H1 (cell line): ENCODE measurements at regions not wholly inside any gene's neighbourhood (a gene's known extent, or its start where the extent isn't known, plus 50 kb on each side); places are given as distances from the start of the nearest gene placed in this dataset.
A peak's percentile ranks its signal among the peaks of the same experiment; 100 is the strongest.

Source experiments
- CTCF ChIA-PET: fragments of 300-600 bp; sonication (Branson Sonifier 250); formaldehyde crosslinking; loops from one replicate; lab custom pipeline; 2021; ENCODE audit not compliant: partially characterized antibody; lab: Charles Lee
- POLR2A ChIA-PET: fragments of 300-600 bp; sonication (Branson Sonifier 250); formaldehyde crosslinking; loops from one replicate; lab custom pipeline; 2021; ENCODE audit warnings: inconsistent platforms; ENCODE audit not compliant: partially characterized antibody; lab: Charles Lee
- DNase-seq, 2 experiments: peaks; one replicate each; pipeline versions ENCODE4 v3.0.0 to v3.0.0-alpha.2; 2010 to 2022; ENCODE audit warnings: low spot score in 2 of 2, low read depth in 1 of 2, mixed read lengths in 1 of 2
- FAIRE-seq: peaks from 2 replicates; lab custom pipeline; 2011; peaks lifted over from hg19 to GRCh38; lab: Jason Lieb, UNC
- H2AFZ ChIP-seq: 2 replicates; pipeline ENCODE4 v1.8.1; 2012; ENCODE audit warnings: low read length, inconsistent platforms
- H2AK5ac ChIP-seq: 2 replicates; pipeline ENCODE4 v1.6.1; 2013; ENCODE audit warnings: low read depth, low read length
- H2BK120ac ChIP-seq: replicated peaks from 2 replicates; pipeline ENCODE3; 2013; ENCODE audit warnings: low read depth, low read length, inconsistent platforms
- H2BK12ac ChIP-seq: 2 replicates; pipeline ENCODE4 v1.6.1; 2013; ENCODE audit warnings: low read depth, low read length
- H2BK15ac ChIP-seq: 2 replicates; pipeline ENCODE4 v1.6.1; 2013; ENCODE audit warnings: low read length
- H2BK20ac ChIP-seq: 2 replicates; pipeline ENCODE4 v1.6.1; 2013; ENCODE audit warnings: low read length
- H2BK5ac ChIP-seq: 2 replicates; pipeline ENCODE4 v1.6.1; 2013; ENCODE audit warnings: low read depth, low read length
- H3K14ac ChIP-seq: 2 replicates; pipeline ENCODE4 v1.6.1; 2013; ENCODE audit warnings: inconsistent platforms; ENCODE audit not compliant: insufficient read length
- H3K18ac ChIP-seq: 2 replicates; pipeline ENCODE4 v1.6.1; 2013; ENCODE audit warnings: low read length; ENCODE audit errors: extremely low read depth
- H3K23ac ChIP-seq: 2 replicates; pipeline ENCODE4 v1.6.1; 2013; ENCODE audit warnings: inconsistent platforms; ENCODE audit not compliant: insufficient read length
- H3K23me2 ChIP-seq: 2 replicates; pipeline ENCODE4 v1.6.1; 2013; ENCODE audit warnings: low read depth, low read length
- H3K27ac ChIP-seq: 2 replicates; pipeline ENCODE4 v1.6.1; 2011; ENCODE audit warnings: low read depth, low read length, inconsistent platforms
- H3K27me3 ChIP-seq, 4 experiments: replicated peaks in 1 of 4; 1 replicate in 1 of 4; 2 replicates in 3 of 4; pipeline versions ENCODE4 v1.6.1 to v1.8.1; 2011 to 2013; ENCODE audit warnings: low read length in 3 of 4, mild to moderate bottlenecking in 3 of 4, inconsistent platforms in 2 of 4, mixed read lengths in 2 of 4, moderate library complexity in 1 of 4; ENCODE audit not compliant: control insufficient read depth in 3 of 4, insufficient read depth in 3 of 4; ENCODE audit errors: extremely low read depth in 1 of 4
- H3K36me3 ChIP-seq, 4 experiments: 2 replicates each; pipeline versions ENCODE4 v1.6.1 to v1.8.1; 2011 to 2013; ENCODE audit warnings: mild to moderate bottlenecking in 4 of 4, low read length in 3 of 4, moderate library complexity in 2 of 4, control low read depth in 1 of 4, inconsistent platforms in 1 of 4; ENCODE audit not compliant: insufficient read depth in 4 of 4, control insufficient read depth in 2 of 4
- H3K4ac ChIP-seq: replicated peaks from 2 replicates; pipeline ENCODE3; 2013; ENCODE audit warnings: low read length, low read depth, mixed read lengths, inconsistent platforms; ENCODE audit not compliant: insufficient read length
- H3K4me1 ChIP-seq, 4 experiments: replicated peaks in 1 of 4; 1 replicate in 1 of 4; 2 replicates in 3 of 4; pipeline versions ENCODE4 v1.6.1 to v1.8.1; 2011 to 2013; ENCODE audit warnings: low read length in 3 of 4, inconsistent platforms in 2 of 4, mixed read lengths in 1 of 4; ENCODE audit not compliant: insufficient read depth in 4 of 4, control insufficient read depth in 3 of 4
- H3K4me2 ChIP-seq, 2 experiments: 2 replicates each; pipeline versions ENCODE4 v1.6.1 to v1.8.1; 2011 to 2013; ENCODE audit warnings: low read depth in 2 of 2, low read length in 2 of 2, control low read depth in 1 of 2, inconsistent platforms in 1 of 2, mild to moderate bottlenecking in 1 of 2; ENCODE audit not compliant: insufficient read depth in 1 of 2
- H3K4me3 ChIP-seq, 4 experiments: fragments of 200-600, 300-600 bp in 1 of 4; sonication (generic), shearing (Covaris generic), sonication (Bioruptor Twin) in 1 of 4; 2 replicates each; pipeline versions ENCODE4 v1.5.1 to v1.8.1; 2011 to 2016; ENCODE audit warnings: low read length in 4 of 4, low read depth in 3 of 4, control low read depth in 2 of 4, inconsistent platforms in 2 of 4, mild to moderate bottlenecking in 2 of 4, mixed read lengths in 1 of 4, moderate library complexity in 1 of 4; ENCODE audit not compliant: insufficient read depth in 2 of 4; ENCODE audit errors: extremely low read depth in 1 of 4
- H3K56ac ChIP-seq: replicated peaks from 2 replicates; pipeline ENCODE3; 2013; ENCODE audit warnings: low read depth, mild to moderate bottlenecking, mixed read lengths, low read length, inconsistent platforms; ENCODE audit not compliant: insufficient read length
- H3K79me1 ChIP-seq: 2 replicates; pipeline ENCODE4 v1.6.1; 2013; ENCODE audit warnings: low read depth, low read length, control low read depth
- H3K79me2 ChIP-seq, 2 experiments: 2 replicates each; pipeline versions ENCODE4 v1.6.1 to v1.8.1; 2012 to 2013; ENCODE audit warnings: low read length in 2 of 2, mild to moderate bottlenecking in 2 of 2, inconsistent platforms in 1 of 2; ENCODE audit not compliant: insufficient read depth in 2 of 2, control insufficient read depth in 1 of 2
- H3K9ac ChIP-seq, 4 experiments: replicated peaks in 1 of 4; 1 replicate in 1 of 4; 2 replicates in 3 of 4; pipeline versions ENCODE4 v1.6.1 to v1.8.1; 2011 to 2013; ENCODE audit warnings: low read depth in 3 of 4, low read length in 3 of 4, control low read depth in 2 of 4, mild to moderate bottlenecking in 2 of 4, moderate library complexity in 2 of 4, inconsistent platforms in 1 of 4; ENCODE audit errors: extremely low read depth in 1 of 4
- H3K9me3 ChIP-seq, 2 experiments: 2 replicates each; pipeline versions ENCODE4 v1.6.1 to v1.8.1; 2012 to 2013; ENCODE audit warnings: mild to moderate bottlenecking in 2 of 2, moderate library complexity in 2 of 2, control low read depth in 1 of 2, inconsistent platforms in 1 of 2, low read depth in 1 of 2, low read length in 1 of 2, mixed read lengths in 1 of 2; ENCODE audit not compliant: insufficient read depth in 2 of 2
- H4K20me1 ChIP-seq, 2 experiments: replicated peaks in 1 of 2; 2 replicates each; pipeline versions ENCODE3 to v1.8.1; 2011 to 2013; ENCODE audit warnings: inconsistent platforms in 2 of 2, low read length in 2 of 2, mild to moderate bottlenecking in 1 of 2; ENCODE audit not compliant: insufficient read depth in 2 of 2, control insufficient read depth in 1 of 2
- H4K5ac ChIP-seq: 2 replicates; pipeline ENCODE4 v1.6.1; 2013; ENCODE audit warnings: low read length, low read depth, mixed read lengths, inconsistent platforms; ENCODE audit not compliant: insufficient read length
- H4K8ac ChIP-seq: 2 replicates; pipeline ENCODE4 v1.8.0; 2013; ENCODE audit warnings: mild to moderate bottlenecking, moderate library complexity, low read length, inconsistent platforms; ENCODE audit not compliant: insufficient read depth; ENCODE audit errors: extremely low read depth
- H4K91ac ChIP-seq: replicated peaks from 2 replicates; pipeline ENCODE3; 2013; ENCODE audit warnings: low read length, mixed read lengths, inconsistent platforms; ENCODE audit not compliant: insufficient read length
- BCL11A ChIP-seq, 2 experiments: IDR thresholded peaks; one replicate each; pipeline ENCODE4 v1.6.1; 2011; ENCODE audit warnings: low read depth in 2 of 2, low read length in 2 of 2, mild to moderate bottlenecking in 2 of 2
- CEBPB ChIP-seq: IDR thresholded peaks from 2 replicates; pipeline ENCODE4 v1.6.1; 2012; ENCODE audit warnings: low read depth, low read length
- CTCF ChIP-seq, 3 experiments: IDR thresholded peaks; 1 replicate in 2 of 3; 2 replicates in 1 of 3; pipeline versions ENCODE4 v1.5.1 to v1.6.1; 2011; ENCODE audit warnings: low read length in 3 of 3, mild to moderate bottlenecking in 3 of 3, inconsistent platforms in 2 of 3, low read depth in 1 of 3, moderate library complexity in 1 of 3; ENCODE audit not compliant: insufficient read depth in 1 of 3; ENCODE audit errors: control extremely low read depth in 1 of 3
- EP300 ChIP-seq, 2 experiments: IDR thresholded peaks; 1 replicate in 1 of 2; 2 replicates in 1 of 2; pipeline ENCODE4 v1.6.1; 2011 to 2012; ENCODE audit warnings: low read depth in 2 of 2, low read length in 2 of 2, mild to moderate bottlenecking in 2 of 2, borderline replicate concordance in 1 of 2, inconsistent platforms in 1 of 2, moderate library complexity in 1 of 2
- JUN ChIP-seq: IDR thresholded peaks from 2 replicates; pipeline ENCODE4 v1.6.1; 2011; ENCODE audit warnings: low read depth, mild to moderate bottlenecking, improper control_type of control experiment, low read length
- JUND ChIP-seq: IDR thresholded peaks from 2 replicates; pipeline ENCODE4 v1.6.1; 2011; ENCODE audit warnings: mild to moderate bottlenecking, improper control_type of control experiment, low read length
- PHF8 ChIP-seq: fragments of 200-600 bp; sonication (generic); conservative IDR thresholded peaks from 2 replicates; pipeline ENCODE4 v1.7.1; 2012; ENCODE audit warnings: low read depth, mild to moderate bottlenecking, inconsistent platforms, low read length, moderate library complexity
- POLR2A ChIP-seq, 2 experiments: IDR thresholded peaks; 1 replicate in 1 of 2; 2 replicates in 1 of 2; pipeline ENCODE4 v1.6.1; 2011; ENCODE audit warnings: low read depth in 2 of 2, low read length in 2 of 2, mild to moderate bottlenecking in 2 of 2; ENCODE audit errors: control extremely low read depth in 1 of 2
- POLR2AphosphoS5 ChIP-seq: IDR thresholded peaks from 2 replicates; pipeline ENCODE4 v1.6.1; 2011; ENCODE audit warnings: low read depth, low read length
- RNF2 ChIP-seq: fragments of 200-900, 300-1000 bp; sonication (generic); IDR thresholded peaks from 2 replicates; pipeline ENCODE4 v1.7.1; 2016; ENCODE audit warnings: borderline replicate concordance, low read depth, mild to moderate bottlenecking, antibody characterized with exemption, low read length; ENCODE audit not compliant: poor library complexity, severe bottlenecking; ENCODE audit errors: missing control alignments
- SP2 ChIP-seq: IDR thresholded peaks from 2 replicates; pipeline ENCODE4 v1.6.1; 2012; ENCODE audit warnings: mild to moderate bottlenecking, low read length, inconsistent platforms
- WGBS, 2 experiments: shearing (Covaris generic) in 1 of 2; methylation state at CpG; one replicate each; pipeline versions ENCODE4 v1.1.6 to v1.1.7; 2013 to 2015; ENCODE audit warnings: low lambda C conversion rate in 2 of 2, mixed read lengths in 2 of 2, inconsistent platforms in 1 of 2, low coverage in 1 of 2, missing lambda C conversion rate in 1 of 2; ENCODE audit not compliant: insufficient replicate concordance in 2 of 2, insufficient coverage in 1 of 2, insufficient read length in 1 of 2; ENCODE audit errors: extremely low coverage in 1 of 2, missing lambda C conversion rate in 1 of 2; 5-methylcytosine and 5-hydroxymethylcytosine counted together
- TF ChIP-seq, protein P1 (sequence below): IDR thresholded peaks from 2 replicates; pipeline ENCODE4 v1.6.1; 2012; ENCODE audit warnings: inconsistent platforms

DNA sequence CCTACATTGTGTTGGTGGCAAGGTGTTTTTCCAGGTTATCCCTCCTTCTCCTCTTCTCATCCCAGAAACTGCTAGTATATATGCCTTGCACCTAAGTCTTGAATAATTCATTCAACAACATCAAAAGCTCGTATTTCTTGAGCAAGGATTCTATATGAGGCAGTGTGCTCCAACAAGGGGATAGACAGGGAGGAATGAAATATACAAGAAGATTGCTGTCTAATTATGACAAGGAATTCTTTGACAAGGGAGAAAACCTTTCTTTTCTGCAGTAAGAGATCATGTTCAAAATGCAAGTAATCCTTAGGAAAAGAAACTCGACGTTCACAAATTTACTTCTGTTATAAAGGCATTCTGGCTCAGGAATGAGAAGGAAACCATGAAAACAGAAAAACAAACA is 788.6 kb downstream of the TDRD15 start:
- Histone ChIP-seq H2BK20ac (no peak overlapping the region), H3K23me2 (no peaks in the 10 kb centered on the region), H3K4ac (no peak overlapping the region), H3K23ac (no peak overlapping the region), H2AK5ac (no peak overlapping the region), H4K5ac (no peak overlapping the region), H2AFZ (no peak overlapping the region), H4K91ac (no peak overlapping the region), H2BK12ac (no peak overlapping the region), H3K36me3 (no peaks in the 10 kb centered on the region), H3K9ac (no peak overlapping the region), H2BK5ac (no peak overlapping the region), H3K18ac (no peak overlapping the region), H3K27ac (no peak overlapping the region), H2BK15ac (no peak overlapping the region), H3K14ac (no peak overlapping the region), H3K79me2 (no peaks in the 10 kb centered on the region), H3K9me3 (no peaks in the 10 kb centered on the region; a peak in 1 of 4 replicates), H3K79me1 (no peaks in the 10 kb centered on the region), H3K4me1 (no peaks in the 10 kb centered on the region), H3K4me2 (no peak overlapping the region), H2BK120ac (no peak overlapping the region), H4K20me1 (no peaks in the 10 kb centered on the region), H3K56ac (peak overlapping the region; percentile 59), H3K27me3 (no peaks in the 10 kb centered on the region), H4K8ac (no peak overlapping the region), H3K4me3 (no peak overlapping the region)
- no peak for FAIRE-seq
- DNase-seq, result no peak
- POLR2A ChIA-PET, result no interaction called here
- 84% methylated on average over 3 of the region's 3 CpGs; no CpG with 5 or more reads in 1 of the 2 experiments for WGBS, 2 experiments
- CTCF ChIA-PET, result interaction anchor here (1.5 kb wide), 1 partner anchor 21 kb away, joined by 4 read pairs; no protein-coding TSS in a partner anchor
- TF ChIP-seq PHF8 (no peak), JUN (no peak), JUND (no peak), CEBPB (no peak), CTCF (IDR thresholded peaks at IDR 0.05; ENCODE audit: control extremely low read depth in 1 of 3, insufficient read depth in 1 of 3, low read depth in 1 of 3, low read length in 3 of 3) (no peak), EP300 (IDR thresholded peaks at IDR 0.05; ENCODE audit: borderline replicate concordance in 1 of 2, low read depth in 2 of 2, low read length in 2 of 2) (no peak), BCL11A (IDR thresholded peaks at IDR 0.05; ENCODE audit: low read depth in 2 of 2, low read length in 2 of 2) (no peak), POLR2AphosphoS5 (no peak), POLR2A (IDR thresholded peaks at IDR 0.05; ENCODE audit: control extremely low read depth in 1 of 2, low read depth in 2 of 2, low read length in 2 of 2) (no peak), RNF2 (no peak), SP2 (no peak)
- TF ChIP-seq, protein P1, sequence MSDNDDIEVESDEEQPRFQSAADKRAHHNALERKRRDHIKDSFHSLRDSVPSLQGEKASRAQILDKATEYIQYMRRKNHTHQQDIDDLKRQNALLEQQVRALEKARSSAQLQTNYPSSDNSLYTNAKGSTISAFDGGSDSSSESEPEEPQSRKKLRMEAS, result no peak
